ENCODE measurements at regions not wholly inside any gene's neighbourhood (a gene's known extent, or its start where the extent isn't known, plus 50 kb on each side); places are given as distances from the start of the nearest gene placed in this dataset.

- Histone ChIP-seq H3K79me2 (replicated peaks; ENCODE audit: insufficient read depth) (no peaks in the 10 kb centered on the region), H3K9me2 (ENCODE audit: insufficient read depth) (no peaks in the 10 kb centered on the region), H3F3A (replicated peaks; ENCODE audit: low read depth) (no peaks in the 10 kb centered on the region), H3K4me3 (no peak overlapping the region), H3K4me2 (no peak overlapping the region), H3K27me3 (ENCODE audit: insufficient read depth) (no peaks in the 10 kb centered on the region), H4K20me1 (replicated peaks; ENCODE audit: insufficient read depth) (no peaks in the 10 kb centered on the region), H3K4me1 (ENCODE audit: insufficient read depth) (no peaks in the 10 kb centered on the region), H3K27ac (ENCODE audit: low read depth) (no peak overlapping the region), H3K36me3 (ENCODE audit: insufficient read depth) (no peaks in the 10 kb centered on the region), H2AFZ (no peak overlapping the region)
- no peak for DNase-seq (ENCODE audit: low spot score)
- TF ChIP-seq, protein P1, sequence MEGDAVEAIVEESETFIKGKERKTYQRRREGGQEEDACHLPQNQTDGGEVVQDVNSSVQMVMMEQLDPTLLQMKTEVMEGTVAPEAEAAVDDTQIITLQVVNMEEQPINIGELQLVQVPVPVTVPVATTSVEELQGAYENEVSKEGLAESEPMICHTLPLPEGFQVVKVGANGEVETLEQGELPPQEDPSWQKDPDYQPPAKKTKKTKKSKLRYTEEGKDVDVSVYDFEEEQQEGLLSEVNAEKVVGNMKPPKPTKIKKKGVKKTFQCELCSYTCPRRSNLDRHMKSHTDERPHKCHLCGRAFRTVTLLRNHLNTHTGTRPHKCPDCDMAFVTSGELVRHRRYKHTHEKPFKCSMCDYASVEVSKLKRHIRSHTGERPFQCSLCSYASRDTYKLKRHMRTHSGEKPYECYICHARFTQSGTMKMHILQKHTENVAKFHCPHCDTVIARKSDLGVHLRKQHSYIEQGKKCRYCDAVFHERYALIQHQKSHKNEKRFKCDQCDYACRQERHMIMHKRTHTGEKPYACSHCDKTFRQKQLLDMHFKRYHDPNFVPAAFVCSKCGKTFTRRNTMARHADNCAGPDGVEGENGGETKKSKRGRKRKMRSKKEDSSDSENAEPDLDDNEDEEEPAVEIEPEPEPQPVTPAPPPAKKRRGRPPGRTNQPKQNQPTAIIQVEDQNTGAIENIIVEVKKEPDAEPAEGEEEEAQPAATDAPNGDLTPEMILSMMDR (conservative IDR thresholded peaks at IDR 0.05; ENCODE audit: low read depth in 2 of 2) = no peak
- TF ChIP-seq, protein P2, sequence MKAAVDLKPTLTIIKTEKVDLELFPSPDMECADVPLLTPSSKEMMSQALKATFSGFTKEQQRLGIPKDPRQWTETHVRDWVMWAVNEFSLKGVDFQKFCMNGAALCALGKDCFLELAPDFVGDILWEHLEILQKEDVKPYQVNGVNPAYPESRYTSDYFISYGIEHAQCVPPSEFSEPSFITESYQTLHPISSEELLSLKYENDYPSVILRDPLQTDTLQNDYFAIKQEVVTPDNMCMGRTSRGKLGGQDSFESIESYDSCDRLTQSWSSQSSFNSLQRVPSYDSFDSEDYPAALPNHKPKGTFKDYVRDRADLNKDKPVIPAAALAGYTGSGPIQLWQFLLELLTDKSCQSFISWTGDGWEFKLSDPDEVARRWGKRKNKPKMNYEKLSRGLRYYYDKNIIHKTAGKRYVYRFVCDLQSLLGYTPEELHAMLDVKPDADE (IDR thresholded peaks at IDR 0.05) = no peak
- TF ChIP-seq EZH2 (IDR thresholded peaks at IDR 0.05; ENCODE audit: low read depth, unreplicated experiment) = no peak
- no peak for TF ChIP-seq EZH2phosphoT487 (IDR thresholded peaks at IDR 0.05; ENCODE audit: unreplicated experiment)
- no peak for TF ChIP-seq ZNF331 (CRISPR knock-in tag; IDR thresholded peaks at IDR 0.05; ENCODE audit: low read depth)
- TF ChIP-seq STAT1 (IDR thresholded peaks at IDR 0.05; ENCODE audit: unreplicated experiment) = no peak
- no peak for TF ChIP-seq POLR2AphosphoS5 (IDR thresholded peaks at IDR 0.05; ENCODE audit: low read depth)
- TF ChIP-seq CREB1 (CRISPR knock-in tag; IDR thresholded peaks at IDR 0.05; ENCODE audit: low read depth) = no peak
- TF ChIP-seq JUNB (IDR thresholded peaks at IDR 0.05; ENCODE audit: unreplicated experiment) = no peak
- no peak for TF ChIP-seq ZNF114 (CRISPR knock-in tag; IDR thresholded peaks at IDR 0.05)
- TF ChIP-seq NANOG (IDR thresholded peaks at IDR 0.05; ENCODE audit: borderline replicate concordance) = no peak
- TF ChIP-seq ZNF462 (CRISPR knock-in tag; IDR thresholded peaks at IDR 0.05) = no peak
- TF ChIP-seq REST (IDR thresholded peaks at IDR 0.05; ENCODE audit: unreplicated experiment) = no peak
- H3K36me3 Mint-ChIP-seq (ENCODE audit: low read depth) = no peaks in the 10 kb centered on the region
- no peaks in the 10 kb centered on the region for H3K9me3 Mint-ChIP-seq
- H3K27ac Mint-ChIP-seq = no peak overlapping the region
- ATAC-seq = no peak
- no peaks in the 10 kb centered on the region for H3K4me1 Mint-ChIP-seq
- no peak overlapping the region for H3K4me3 Mint-ChIP-seq
- no peaks in the 10 kb centered on the region for H3K27me3 Mint-ChIP-seq (ENCODE audit: insufficient read depth, low read depth, poor library complexity)
These were observed 54.7 kb upstream of the GREM2 start for GRCh38 chr1:240666568-240667198.
